ENCODE measurements at regions not wholly inside any gene's neighbourhood (a gene's known extent, or its start where the extent isn't known, plus 50 kb on each side); places are given as distances from the start of the nearest gene placed in this dataset.

- DNase-seq, result no peak
Observed at GRCh38 chr1:244224487-244225430, 173.7 kb downstream of the ZBTB18 start.

- DNase-seq, result no peak
Observed at GRCh38 chr1:244226435-244226834, 175.4 kb downstream of the ZBTB18 start.

- DNase-seq, result no peak
Observed at GRCh38 chr1:244230470-244230869, 179.4 kb downstream of the ZBTB18 start.

GRCh38 chr1:244231193-244231571, 180.1 kb downstream of the ZBTB18 start:
- no peak for DNase-seq

- DNase-seq, result peak; percentile 72
Observed at GRCh38 chr1:244231572-244232315, 180.7 kb downstream of the ZBTB18 start.

GRCh38 chr1:244234009-244234643, 183.0 kb downstream of the ZBTB18 start:
- DNase-seq, result peak; percentile 71

GRCh38 chr1:244235157-244235556, 184.1 kb downstream of the ZBTB18 start:
- DNase-seq, result no peak

- DNase-seq, result no peak
Observed at GRCh38 chr1:244236101-244236500, 185.0 kb downstream of the ZBTB18 start.

- DNase-seq, result no peak
Observed at GRCh38 chr1:244236721-244237120, 185.6 kb downstream of the ZBTB18 start.

GRCh38 chr1:244237445-244237844, 186.4 kb downstream of the ZBTB18 start:
- DNase-seq, result no peak

GRCh38 chr1:244239261-244239770, 188.2 kb downstream of the ZBTB18 start:
- DNase-seq, result no peak

- no peak for DNase-seq
Observed at GRCh38 chr1:244241438-244241837, 190.4 kb downstream of the ZBTB18 start.

GRCh38 chr1:244242446-244242845, 191.4 kb downstream of the ZBTB18 start:
- no peak for DNase-seq

- DNase-seq, result no peak
Observed at GRCh38 chr1:244246334-244246733, 195.3 kb downstream of the ZBTB18 start.

GRCh38 chr1:244248426-244248825, 197.3 kb downstream of the ZBTB18 start:
- DNase-seq, result no peak

GRCh38 chr1:244252211-244252610, 199.5 kb downstream of the ADSS2 start:
- no peak for DNase-seq

- no peak for DNase-seq
Observed at GRCh38 chr1:244254467-244254866, 197.2 kb downstream of the ADSS2 start.

- no peak for DNase-seq
Observed at GRCh38 chr1:244255426-244255965, 196.2 kb downstream of the ADSS2 start.

- DNase-seq, result no peak
Observed at GRCh38 chr1:244256086-244256676, 195.5 kb downstream of the ADSS2 start.

- no peak for DNase-seq
Observed at GRCh38 chr1:244264163-244264562, 187.5 kb downstream of the ADSS2 start.

- no peak for DNase-seq
Observed at GRCh38 chr1:244265507-244265906, 186.2 kb downstream of the ADSS2 start.

GRCh38 chr1:244269169-244269568, 182.5 kb downstream of the ADSS2 start:
- no peak for DNase-seq

- DNase-seq, result no peak
Observed at GRCh38 chr1:244271004-244271403, 180.7 kb downstream of the ADSS2 start.

Data from NCI-H82 (cell line).